Gastrocnemius medialis (tissue), 4 donors: ENCODE measurements at regions not wholly inside any gene's neighbourhood (a gene's known extent, or its start where the extent isn't known, plus 50 kb on each side); places are given as distances from the start of the nearest gene placed in this dataset.

ENCODE experiments used
- CTCF ChIP-seq, 5 experiments: fragments of 450-650 bp in 3 of 5; fragments of 200-600 bp in 2 of 5; sonication (generic) in 2 of 5; IDR thresholded peaks in 4 of 5; conservative IDR thresholded peaks in 1 of 5; 1 replicate in 4 of 5; 2 replicates in 1 of 5; pipeline ENCODE4 v1.5.1; 2016 to 2019; ENCODE audit warnings: antibody characterized with exemption in 5 of 5, mild to moderate bottlenecking in 3 of 5, moderate library complexity in 3 of 5
- POLR2A ChIP-seq, 2 donors: fragments of 450-650 bp; IDR thresholded peaks; one replicate each; pipeline ENCODE4 v1.6.1; 2017; ENCODE audit warnings: antibody characterized with exemption in 2 of 2, mild to moderate bottlenecking in 2 of 2, moderate library complexity in 2 of 2

- TF ChIP-seq CTCF (IDR thresholded peaks at IDR 0.05 in 4 of 5, conservative IDR thresholded peaks at IDR 0.05 in 1 of 5) (no peak), POLR2A (IDR thresholded peaks at IDR 0.05) (no peak)
Measured at GRCh38 chr10:17528306-17528862, 74.0 kb upstream of the ST8SIA6 start.
